ENCODE measurements at regions not wholly inside any gene's neighbourhood (a gene's known extent, or its start where the extent isn't known, plus 50 kb on each side); places are given as distances from the start of the nearest gene placed in this dataset.

DNA sequence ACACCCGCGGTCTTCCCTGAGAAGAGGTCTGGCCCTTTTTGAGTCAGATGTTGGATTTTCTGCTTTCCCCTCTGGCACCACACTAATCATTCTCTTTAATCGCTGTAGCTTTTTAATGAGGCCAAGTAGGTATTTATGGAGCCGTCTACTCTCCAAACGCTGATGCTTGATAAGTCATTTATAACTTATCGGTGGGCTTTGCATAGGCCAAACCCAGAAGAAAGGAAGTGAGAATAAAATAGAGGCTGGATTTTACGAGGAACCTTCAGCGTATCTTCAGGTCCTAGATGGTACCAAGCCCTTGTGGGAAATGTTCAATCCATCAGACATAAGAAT lies 142.5 kb upstream of the CTAGE1 start:
- Histone ChIP-seq H3K36me3 (ENCODE audit: control insufficient read depth, insufficient read depth, low read length) (no peaks in the 10 kb centered on the region), H3K4me3 (ENCODE audit: insufficient read depth, low read depth, low read length) (peak overlapping the region; percentile 49), H3K27me3 (ENCODE audit: control insufficient read depth, insufficient read depth, low read length, poor library complexity, severe bottlenecking) (peaks cover 59% of the 10 kb centered on the region), H3K4me1 (ENCODE audit: control insufficient read depth, insufficient read depth, low read length) (peaks cover 3% of the 10 kb centered on the region), H3K9me3 (ENCODE audit: control insufficient read depth, low read length) (no peaks in the 10 kb centered on the region), H3K27ac (ENCODE audit: insufficient read depth, low read depth, low read length, poor library complexity, severe bottlenecking) (no peak overlapping the region)
- 41 to 43% methylated on average over 8 of the region's 8 CpGs for WGBS, 2 experiments

DNA sequence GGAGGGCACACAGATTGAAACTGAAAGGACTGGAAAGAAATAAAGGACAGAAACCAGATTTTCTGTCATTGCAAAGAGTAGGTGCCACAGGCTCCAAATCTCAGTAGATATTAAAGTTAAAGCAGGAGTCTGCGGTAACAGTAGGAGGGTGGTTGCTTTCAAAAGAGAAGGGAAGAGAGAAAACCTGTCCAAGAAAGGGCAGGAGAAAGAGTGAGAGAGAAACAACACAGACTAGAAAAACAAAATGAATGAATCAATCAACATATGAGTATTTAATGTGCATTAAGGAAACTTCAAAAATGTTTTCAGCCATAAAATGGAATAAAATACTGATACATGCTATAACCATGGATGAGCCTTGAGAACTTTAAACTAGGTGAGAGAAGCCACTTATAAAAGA lies 143.1 kb upstream of the CTAGE1 start:
- H3K27ac ChIP-seq (ENCODE audit: insufficient read depth, low read depth, low read length, poor library complexity, severe bottlenecking) = no peak overlapping the region
- no peaks in the 10 kb centered on the region for H3K9me3 ChIP-seq (ENCODE audit: control insufficient read depth, low read length)
- no peak overlapping the region for H3K4me3 ChIP-seq (ENCODE audit: insufficient read depth, low read depth, low read length)
- no peaks in the 10 kb centered on the region for H3K36me3 ChIP-seq (ENCODE audit: control insufficient read depth, insufficient read depth, low read length)
- H3K27me3 ChIP-seq (ENCODE audit: control insufficient read depth, insufficient read depth, low read length, poor library complexity, severe bottlenecking) = peaks cover 59% of the 10 kb centered on the region
- WGBS, 2 experiments = 77 to 85% methylated on average over 1 of the region's 1 CpG
- H3K4me1 ChIP-seq (ENCODE audit: control insufficient read depth, insufficient read depth, low read length) = peaks cover 3% of the 10 kb centered on the region

DNA sequence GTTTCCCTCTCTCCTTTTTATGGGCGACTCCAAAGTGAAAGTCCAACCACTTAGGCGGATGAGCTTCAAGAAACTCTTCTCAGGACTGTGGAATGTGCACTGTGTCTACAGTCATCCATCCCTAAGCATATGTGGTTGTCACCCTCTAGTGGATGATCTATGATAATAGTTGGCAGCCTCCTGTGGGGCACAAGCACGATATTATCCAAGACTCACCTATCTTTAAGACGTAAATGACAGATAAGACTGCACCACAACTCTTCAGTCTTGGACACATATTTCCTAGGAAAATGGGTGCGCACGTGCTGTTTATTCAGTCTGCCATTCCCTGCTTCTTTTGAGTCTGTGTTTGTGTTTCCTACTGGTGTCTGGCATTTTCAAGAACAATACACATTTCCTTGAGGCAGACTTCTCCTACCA lies 145.5 kb upstream of the CTAGE1 start:
- H3K27ac ChIP-seq (ENCODE audit: insufficient read depth, low read depth, low read length, poor library complexity, severe bottlenecking) = no peak overlapping the region
- H3K36me3 ChIP-seq (ENCODE audit: control insufficient read depth, insufficient read depth, low read length) = no peaks in the 10 kb centered on the region
- peaks cover 49% of the 10 kb centered on the region for H3K27me3 ChIP-seq (ENCODE audit: control insufficient read depth, insufficient read depth, low read length, poor library complexity, severe bottlenecking)
- H3K4me1 ChIP-seq (ENCODE audit: control insufficient read depth, insufficient read depth, low read length) = peaks cover 3% of the 10 kb centered on the region
- no peak overlapping the region for H3K4me3 ChIP-seq (ENCODE audit: insufficient read depth, low read depth, low read length)
- 57 to 59% methylated on average over 6 of the region's 6 CpGs for WGBS, 2 experiments
- no peaks in the 10 kb centered on the region for H3K9me3 ChIP-seq (ENCODE audit: control insufficient read depth, low read length)

DNA sequence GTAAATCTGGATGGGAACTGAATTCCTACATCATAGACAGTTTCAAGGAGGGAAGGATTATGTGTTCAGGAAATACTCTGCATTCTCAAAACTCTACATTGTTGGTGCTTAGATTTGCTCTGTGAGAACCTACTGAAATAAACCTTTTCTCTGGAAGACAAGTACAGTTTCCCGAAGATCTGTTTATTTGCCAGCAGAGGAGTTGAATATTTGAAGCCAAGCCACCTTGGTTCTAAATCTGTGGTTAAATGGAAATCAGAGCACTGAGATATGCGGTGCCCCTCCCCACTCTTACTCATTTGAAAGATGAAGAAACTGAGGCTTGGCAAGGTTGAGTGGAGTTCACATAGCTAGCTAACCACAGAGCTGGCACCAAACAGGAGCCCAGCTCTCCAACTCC lies 146.3 kb upstream of the CTAGE1 start:
- Histone ChIP-seq H3K27ac (ENCODE audit: insufficient read depth, low read depth, low read length, poor library complexity, severe bottlenecking) (no peak overlapping the region), H3K27me3 (ENCODE audit: control insufficient read depth, insufficient read depth, low read length, poor library complexity, severe bottlenecking) (peaks cover 45% of the 10 kb centered on the region)
- WGBS, 2 experiments = 80 to 87% methylated on average over 2 of the region's 2 CpGs

DNA sequence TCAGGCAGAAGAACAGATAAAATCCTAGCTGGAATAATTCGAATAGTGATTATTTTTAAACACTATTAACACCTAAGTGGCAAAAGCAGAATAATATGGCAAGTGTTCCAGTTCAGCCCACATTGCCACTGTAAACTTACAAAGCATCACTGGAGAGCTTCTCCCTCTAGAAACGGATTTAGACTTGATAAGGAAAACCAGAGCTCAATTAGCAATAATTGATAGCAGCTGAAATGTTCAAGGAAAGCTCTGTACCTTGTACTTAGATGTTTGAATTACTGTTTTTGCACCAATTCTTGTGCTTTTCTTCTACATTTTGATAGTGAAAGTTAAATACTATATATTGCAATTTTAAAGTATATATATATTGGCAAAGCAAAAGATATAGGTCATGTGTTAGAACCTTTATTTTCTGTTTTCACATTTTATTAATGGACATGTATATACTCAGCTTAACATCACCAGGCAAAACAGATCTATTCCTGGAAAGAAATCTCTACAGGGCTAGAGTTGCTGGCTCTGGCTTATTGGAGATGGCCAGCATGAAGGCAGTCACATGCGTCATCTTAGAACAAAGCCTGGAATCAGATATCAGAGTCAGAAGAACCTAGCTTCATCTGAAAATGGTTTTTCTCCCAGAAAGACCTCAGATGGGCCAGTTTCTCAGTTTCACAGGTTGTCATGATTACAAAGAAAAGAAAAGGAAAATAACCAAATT lies 149.1 kb upstream of the CTAGE1 start:
- peaks cover 17% of the 10 kb centered on the region for H3K27me3 ChIP-seq (ENCODE audit: control insufficient read depth, insufficient read depth, low read length, poor library complexity, severe bottlenecking)
- no peak overlapping the region for H3K4me3 ChIP-seq (ENCODE audit: insufficient read depth, low read depth, low read length)
- no peaks in the 10 kb centered on the region for H3K9me3 ChIP-seq (ENCODE audit: control insufficient read depth, low read length)
- H3K27ac ChIP-seq (ENCODE audit: insufficient read depth, low read depth, low read length, poor library complexity, severe bottlenecking) = no peak overlapping the region
- WGBS, 2 experiments = 85 to 92% methylated on average over 3 of the region's 3 CpGs
- H3K36me3 ChIP-seq (ENCODE audit: control insufficient read depth, insufficient read depth, low read length) = no peaks in the 10 kb centered on the region
- no peaks in the 10 kb centered on the region for H3K4me1 ChIP-seq (ENCODE audit: control insufficient read depth, insufficient read depth, low read length)

More for the DNA sequence above, 146.3 kb upstream of the CTAGE1 start:
- H3K36me3 ChIP-seq (ENCODE audit: control insufficient read depth, insufficient read depth, low read length) = no peaks in the 10 kb centered on the region
- no peaks in the 10 kb centered on the region for H3K9me3 ChIP-seq (ENCODE audit: control insufficient read depth, low read length)
- no peak overlapping the region for H3K4me3 ChIP-seq (ENCODE audit: insufficient read depth, low read depth, low read length)
- peaks cover 3% of the 10 kb centered on the region for H3K4me1 ChIP-seq (ENCODE audit: control insufficient read depth, insufficient read depth, low read length)

DNA sequence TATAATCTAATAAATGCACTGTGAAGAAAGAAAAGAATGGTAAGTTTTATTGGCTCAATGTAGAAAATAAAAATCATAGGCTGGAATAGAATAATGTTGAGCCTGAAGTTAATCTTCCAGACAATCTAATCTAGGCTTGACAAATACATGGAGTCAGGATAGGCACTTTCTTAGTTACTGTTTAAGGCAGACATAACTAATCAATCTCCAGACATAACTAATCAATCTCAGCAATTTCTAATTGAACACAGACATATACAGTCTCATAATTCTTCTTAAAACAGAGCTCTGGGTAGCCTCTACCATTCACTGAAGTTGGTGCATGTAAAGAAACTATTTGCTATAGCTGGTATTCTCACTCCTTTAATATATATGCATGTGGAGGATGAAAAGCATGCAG lies 150.1 kb upstream of the CTAGE1 start:
- Histone ChIP-seq H3K9me3 (ENCODE audit: control insufficient read depth, low read length) (no peaks in the 10 kb centered on the region), H3K4me1 (ENCODE audit: control insufficient read depth, insufficient read depth, low read length) (no peaks in the 10 kb centered on the region), H3K27ac (ENCODE audit: insufficient read depth, low read depth, low read length, poor library complexity, severe bottlenecking) (no peak overlapping the region), H3K4me3 (ENCODE audit: insufficient read depth, low read depth, low read length) (no peak overlapping the region), H3K27me3 (ENCODE audit: control insufficient read depth, insufficient read depth, low read length, poor library complexity, severe bottlenecking) (peaks cover 8% of the 10 kb centered on the region), H3K36me3 (ENCODE audit: control insufficient read depth, insufficient read depth, low read length) (no peaks in the 10 kb centered on the region)

DNA sequence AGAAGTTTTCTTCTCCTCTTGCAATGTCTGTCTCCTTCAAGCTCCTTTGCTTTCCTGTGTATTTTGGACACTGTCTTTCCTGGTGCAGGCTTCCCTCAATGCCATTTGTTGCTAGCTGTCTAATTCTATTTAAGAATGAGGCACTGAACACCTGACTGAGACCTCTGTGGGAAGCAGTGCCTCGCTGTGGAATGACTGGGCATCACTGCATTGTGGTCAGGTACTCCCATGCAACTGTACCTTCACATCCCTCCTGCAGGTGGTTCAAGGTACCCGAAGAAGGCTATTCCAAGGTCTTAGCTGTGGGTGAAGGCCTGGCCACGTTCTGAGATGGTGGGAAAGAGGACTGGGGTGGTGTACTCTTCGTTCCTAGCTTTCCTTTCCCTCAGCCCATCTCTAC lies 152.8 kb upstream of the CTAGE1 start:
- WGBS, 2 experiments = 77 to 80% methylated on average over 4 of the region's 4 CpGs
- Histone ChIP-seq H3K36me3 (ENCODE audit: control insufficient read depth, insufficient read depth, low read length) (no peaks in the 10 kb centered on the region), H3K9me3 (ENCODE audit: control insufficient read depth, low read length) (no peaks in the 10 kb centered on the region), H3K27me3 (ENCODE audit: control insufficient read depth, insufficient read depth, low read length, poor library complexity, severe bottlenecking) (no peaks in the 10 kb centered on the region), H3K4me1 (ENCODE audit: control insufficient read depth, insufficient read depth, low read length) (no peaks in the 10 kb centered on the region), H3K4me3 (ENCODE audit: insufficient read depth, low read depth, low read length) (no peak overlapping the region), H3K27ac (ENCODE audit: insufficient read depth, low read depth, low read length, poor library complexity, severe bottlenecking) (no peak overlapping the region)

DNA sequence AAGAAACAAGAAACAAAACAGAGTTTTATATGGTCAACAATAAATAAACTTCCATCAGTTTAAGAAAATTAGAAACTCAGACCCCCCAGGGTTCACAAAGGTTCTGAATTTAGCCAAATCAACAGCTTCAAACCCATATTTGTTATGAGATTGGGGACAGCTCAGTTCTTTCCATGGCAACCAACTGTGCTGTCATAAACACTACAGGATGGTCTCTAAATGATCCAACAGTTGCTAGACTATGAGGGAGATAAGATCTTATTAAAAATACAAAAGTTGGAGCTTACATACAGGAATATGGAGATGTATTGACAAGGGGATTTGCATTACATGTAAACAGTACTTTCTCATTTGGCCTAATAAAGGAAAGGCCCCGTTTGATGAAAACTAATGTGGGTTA lies 154.6 kb upstream of the CTAGE1 start:
- H3K4me3 ChIP-seq (ENCODE audit: insufficient read depth, low read depth, low read length) = no peak overlapping the region
- WGBS, 2 experiments = 89% methylated on average over 1 of the region's 1 CpG; no CpG with 5 or more reads in 1 of the 2 experiments

DNA sequence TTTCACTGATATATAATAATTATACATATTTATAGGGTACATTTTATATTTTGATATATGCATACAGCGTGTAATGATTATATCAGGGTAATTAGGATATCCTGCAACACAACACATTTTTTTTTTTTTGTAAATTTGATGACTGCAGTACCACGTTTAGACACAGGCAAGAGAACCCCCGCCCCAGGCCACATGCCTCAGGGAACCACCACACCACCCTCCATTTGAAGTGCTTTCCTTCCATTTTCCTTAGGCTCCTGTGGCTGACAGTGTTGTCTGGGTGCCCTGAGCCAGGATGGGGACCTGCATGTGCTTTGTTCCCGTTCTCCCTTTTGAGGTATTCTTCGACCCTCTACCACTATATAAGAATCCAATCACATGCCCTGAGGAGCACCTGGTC lies 161.6 kb upstream of the CTAGE1 start:
- WGBS, 2 experiments = 90 to 91% methylated on average over 4 of the region's 5 CpGs
- Histone ChIP-seq H3K27me3 (ENCODE audit: control insufficient read depth, insufficient read depth, low read length, poor library complexity, severe bottlenecking) (no peaks in the 10 kb centered on the region), H3K4me3 (ENCODE audit: insufficient read depth, low read depth, low read length) (no peak overlapping the region), H3K36me3 (ENCODE audit: control insufficient read depth, insufficient read depth, low read length) (no peaks in the 10 kb centered on the region), H3K4me1 (ENCODE audit: control insufficient read depth, insufficient read depth, low read length) (no peaks in the 10 kb centered on the region), H3K27ac (ENCODE audit: insufficient read depth, low read depth, low read length, poor library complexity, severe bottlenecking) (no peak overlapping the region), H3K9me3 (ENCODE audit: control insufficient read depth, low read length) (no peaks in the 10 kb centered on the region)

More for the DNA sequence above, 154.6 kb upstream of the CTAGE1 start:
- Histone ChIP-seq H3K27me3 (ENCODE audit: control insufficient read depth, insufficient read depth, low read length, poor library complexity, severe bottlenecking) (no peaks in the 10 kb centered on the region), H3K4me1 (ENCODE audit: control insufficient read depth, insufficient read depth, low read length) (no peaks in the 10 kb centered on the region), H3K9me3 (ENCODE audit: control insufficient read depth, low read length) (no peaks in the 10 kb centered on the region), H3K27ac (ENCODE audit: insufficient read depth, low read depth, low read length, poor library complexity, severe bottlenecking) (no peak overlapping the region), H3K36me3 (ENCODE audit: control insufficient read depth, insufficient read depth, low read length) (no peaks in the 10 kb centered on the region)

DNA sequence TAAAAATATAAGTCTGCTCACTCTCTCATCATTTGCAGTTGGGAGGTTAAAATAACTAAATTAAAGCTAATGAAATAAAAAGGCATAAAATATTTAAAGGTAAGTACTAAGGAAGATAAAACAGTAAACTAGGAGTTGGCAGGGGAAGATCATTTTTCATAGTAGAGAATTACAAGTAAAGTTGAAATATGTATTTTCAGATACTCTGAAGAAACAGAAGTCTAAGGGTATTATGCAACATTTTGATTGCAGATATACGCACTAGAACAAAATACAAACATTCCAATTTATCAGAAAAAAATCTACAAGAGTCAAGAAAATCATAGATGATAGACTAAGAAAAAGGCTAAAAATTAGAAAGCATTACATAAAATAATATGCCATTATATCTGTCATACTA lies 167.6 kb upstream of the CTAGE1 start:
- no peak overlapping the region for H3K4me3 ChIP-seq (ENCODE audit: insufficient read depth, low read depth, low read length)
- H3K27ac ChIP-seq (ENCODE audit: insufficient read depth, low read depth, low read length, poor library complexity, severe bottlenecking) = no peak overlapping the region
- no peaks in the 10 kb centered on the region for H3K27me3 ChIP-seq (ENCODE audit: control insufficient read depth, insufficient read depth, low read length, poor library complexity, severe bottlenecking)
- H3K4me1 ChIP-seq (ENCODE audit: control insufficient read depth, insufficient read depth, low read length) = no peaks in the 10 kb centered on the region
- H3K36me3 ChIP-seq (ENCODE audit: control insufficient read depth, insufficient read depth, low read length) = no peaks in the 10 kb centered on the region
- H3K9me3 ChIP-seq (ENCODE audit: control insufficient read depth, low read length) = no peaks in the 10 kb centered on the region
- WGBS, 2 experiments = 100% methylated on average over 1 of the region's 1 CpG; no CpG with 5 or more reads in 1 of the 2 experiments

DNA sequence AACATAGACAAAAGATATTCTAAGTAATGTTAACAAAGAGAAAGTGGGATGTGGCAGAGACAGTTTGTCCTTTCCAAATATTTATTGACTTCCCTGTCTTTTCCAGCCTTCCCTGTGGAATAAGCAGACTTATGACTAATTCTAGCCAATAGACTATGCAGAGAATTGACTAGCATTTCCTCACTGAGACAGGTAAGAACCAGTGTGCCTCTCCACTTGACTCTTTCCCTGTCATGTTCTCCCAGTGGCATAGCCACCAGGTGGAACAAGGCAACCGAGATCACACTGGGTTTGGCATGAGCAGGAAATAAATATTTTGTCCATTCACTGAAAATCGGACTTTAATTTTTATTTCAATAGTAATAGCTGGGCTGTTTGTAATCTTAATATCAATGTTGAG lies 168.1 kb upstream of the CTAGE1 start:
- H3K36me3 ChIP-seq (ENCODE audit: control insufficient read depth, insufficient read depth, low read length) = no peaks in the 10 kb centered on the region
- H3K9me3 ChIP-seq (ENCODE audit: control insufficient read depth, low read length) = no peaks in the 10 kb centered on the region
- WGBS, 2 experiments = 75 to 92% methylated on average over 1 to 2 of the region's 2 CpGs
- no peaks in the 10 kb centered on the region for H3K27me3 ChIP-seq (ENCODE audit: control insufficient read depth, insufficient read depth, low read length, poor library complexity, severe bottlenecking)
- no peak overlapping the region for H3K4me3 ChIP-seq (ENCODE audit: insufficient read depth, low read depth, low read length)
- no peak overlapping the region for H3K27ac ChIP-seq (ENCODE audit: insufficient read depth, low read depth, low read length, poor library complexity, severe bottlenecking)
- H3K4me1 ChIP-seq (ENCODE audit: control insufficient read depth, insufficient read depth, low read length) = no peaks in the 10 kb centered on the region
